Ovary (tissue), 3 donors: ENCODE measurements at regions not wholly inside any gene's neighbourhood (a gene's known extent, or its start where the extent isn't known, plus 50 kb on each side); places are given as distances from the start of the nearest gene placed in this dataset.

Experiments
- CTCF ChIP-seq, 3 donors: fragments of 450-650 bp in 2 of 3; fragments of 200-600 bp in 1 of 3; IDR thresholded peaks; one replicate each; pipeline versions ENCODE4 v1.5.1 to v1.8.0; 2016 to 2022; ENCODE audit warnings: antibody characterized with exemption in 3 of 3, mild to moderate bottlenecking in 1 of 3
- EP300 ChIP-seq: sonication (generic); formaldehyde crosslinking; IDR thresholded peaks from one replicate; pipeline ENCODE4 v1.6.1; 2017; ENCODE audit warnings: antibody characterized with exemption
- POLR2A ChIP-seq: fragments of 450-650 bp; IDR thresholded peaks from one replicate; pipeline ENCODE4 v1.6.1; 2017; ENCODE audit warnings: antibody characterized with exemption, mild to moderate bottlenecking, moderate library complexity
- donor health status: DM: no; HTN: no; CAD: no.

DNA sequence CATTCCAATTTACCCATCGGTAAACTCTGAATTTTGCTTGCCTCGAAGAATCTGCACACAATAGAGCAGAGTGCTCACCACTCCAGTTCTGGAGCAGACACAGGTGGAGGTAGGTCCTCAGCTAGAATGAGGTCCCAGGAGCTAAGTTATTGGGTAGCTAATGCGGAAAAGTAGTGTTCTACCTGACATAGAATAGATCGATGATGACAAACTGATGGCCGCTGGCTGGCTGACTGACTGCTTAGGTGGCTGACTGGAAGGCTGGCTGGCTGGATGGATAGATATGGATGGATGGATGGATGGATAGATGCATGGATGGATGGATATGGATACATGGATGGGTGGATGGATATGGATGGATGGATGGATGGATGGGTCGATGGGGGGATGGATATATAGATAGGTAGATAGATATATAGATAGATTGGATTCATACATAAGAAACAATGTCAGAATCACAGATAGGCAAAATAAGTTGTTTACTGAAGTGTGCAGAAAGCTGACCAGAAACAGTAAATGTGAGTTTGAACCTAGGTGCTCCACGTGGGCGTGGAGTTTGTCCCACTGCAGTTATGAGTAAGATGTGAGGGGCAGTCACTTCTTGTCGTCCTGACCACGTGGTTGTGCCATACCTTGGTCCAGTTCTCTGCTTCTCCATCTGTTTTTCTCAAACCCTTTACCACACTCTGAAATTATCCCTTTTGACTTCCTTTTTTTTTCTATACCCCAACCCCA lies 62.1 kb downstream of the TBXT start:
- TF ChIP-seq CTCF (IDR thresholded peaks at IDR 0.05) (no peak), POLR2A (no peak), EP300 (no peak)
